Liver (tissue), 3 donors: ENCODE measurements at regions not wholly inside any gene's neighbourhood (a gene's known extent, or its start where the extent isn't known, plus 50 kb on each side); places are given as distances from the start of the nearest gene placed in this dataset.

Source experiments
- CTCF ChIP-seq: fragments of 150-350 bp; IDR thresholded peaks from 2 replicates; pipeline ENCODE4 v1.5.1; 2017; ENCODE audit warnings: improper control_type of control experiment, low read depth, low read length; ENCODE audit not compliant: missing input control
- TAF1 ChIP-seq: conservative IDR thresholded peaks from 2 replicates; pipeline ENCODE4 v1.6.1; 2016; ENCODE audit warnings: antibody characterized with exemption, mild to moderate bottlenecking
- donor health status: healthy.
- donor health status: healthy.

GRCh38 chr21:19268686-19269085 lies 865.1 kb upstream of the TMPRSS15 start:
- TF ChIP-seq CTCF = no peak
- TF ChIP-seq TAF1 = no peak
